BE2C (cell line): ENCODE measurements at regions not wholly inside any gene's neighbourhood (a gene's known extent, or its start where the extent isn't known, plus 50 kb on each side); places are given as distances from the start of the nearest gene placed in this dataset.
"Not testable (repeated sequence)": the region's sequence is repeated elsewhere in the genome, so short reads cannot be mapped to it uniquely, and the experiment has no call there.

Experiments
- DNase-seq: peaks from one replicate; pipeline ENCODE4 v3.0.0-alpha.2; 2020
- H3K27me3 ChIP-seq: fragments of 250-450 bp; sonication (Bioruptor Pico); 2 replicates; pipeline ENCODE4 v1.5.1; 2020; ENCODE audit warnings: mild to moderate bottlenecking
- H3K36me3 ChIP-seq: fragments of 250-450 bp; sonication (Bioruptor Pico); 2 replicates; pipeline ENCODE4 v1.5.1; 2020; ENCODE audit warnings: mild to moderate bottlenecking
- H3K4me1 ChIP-seq: fragments of 250-450 bp; sonication (Bioruptor Pico); 2 replicates; pipeline ENCODE4 v1.5.1; 2020
- H3K4me3 ChIP-seq: 2 replicates; pipeline ENCODE4 v1.5.1; 2011; ENCODE audit warnings: low read depth, low read length
- H3K9me3 ChIP-seq: fragments of 250-450 bp; sonication (Bioruptor Pico); 2 replicates; pipeline ENCODE4 v1.5.1; 2020
- TF ChIP-seq, protein P1 (sequence below): IDR thresholded peaks from 2 replicates; pipeline ENCODE4 v1.5.1; 2012; ENCODE audit warnings: mild to moderate bottlenecking, low read depth, low read length

GRCh38 chr6:170039156-170040114, 251.4 kb downstream of the DLL1 start:
- no peak for DNase-seq
- Histone ChIP-seq H3K9me3 (no peaks in the 10 kb centered on the region), H3K4me1 (no peaks in the 10 kb centered on the region), H3K4me3 (no peak overlapping the region), H3K36me3 (no peaks in the 10 kb centered on the region), H3K27me3 (no peaks in the 10 kb centered on the region)
- TF ChIP-seq, protein P1, sequence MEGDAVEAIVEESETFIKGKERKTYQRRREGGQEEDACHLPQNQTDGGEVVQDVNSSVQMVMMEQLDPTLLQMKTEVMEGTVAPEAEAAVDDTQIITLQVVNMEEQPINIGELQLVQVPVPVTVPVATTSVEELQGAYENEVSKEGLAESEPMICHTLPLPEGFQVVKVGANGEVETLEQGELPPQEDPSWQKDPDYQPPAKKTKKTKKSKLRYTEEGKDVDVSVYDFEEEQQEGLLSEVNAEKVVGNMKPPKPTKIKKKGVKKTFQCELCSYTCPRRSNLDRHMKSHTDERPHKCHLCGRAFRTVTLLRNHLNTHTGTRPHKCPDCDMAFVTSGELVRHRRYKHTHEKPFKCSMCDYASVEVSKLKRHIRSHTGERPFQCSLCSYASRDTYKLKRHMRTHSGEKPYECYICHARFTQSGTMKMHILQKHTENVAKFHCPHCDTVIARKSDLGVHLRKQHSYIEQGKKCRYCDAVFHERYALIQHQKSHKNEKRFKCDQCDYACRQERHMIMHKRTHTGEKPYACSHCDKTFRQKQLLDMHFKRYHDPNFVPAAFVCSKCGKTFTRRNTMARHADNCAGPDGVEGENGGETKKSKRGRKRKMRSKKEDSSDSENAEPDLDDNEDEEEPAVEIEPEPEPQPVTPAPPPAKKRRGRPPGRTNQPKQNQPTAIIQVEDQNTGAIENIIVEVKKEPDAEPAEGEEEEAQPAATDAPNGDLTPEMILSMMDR, result no peak

DNA sequence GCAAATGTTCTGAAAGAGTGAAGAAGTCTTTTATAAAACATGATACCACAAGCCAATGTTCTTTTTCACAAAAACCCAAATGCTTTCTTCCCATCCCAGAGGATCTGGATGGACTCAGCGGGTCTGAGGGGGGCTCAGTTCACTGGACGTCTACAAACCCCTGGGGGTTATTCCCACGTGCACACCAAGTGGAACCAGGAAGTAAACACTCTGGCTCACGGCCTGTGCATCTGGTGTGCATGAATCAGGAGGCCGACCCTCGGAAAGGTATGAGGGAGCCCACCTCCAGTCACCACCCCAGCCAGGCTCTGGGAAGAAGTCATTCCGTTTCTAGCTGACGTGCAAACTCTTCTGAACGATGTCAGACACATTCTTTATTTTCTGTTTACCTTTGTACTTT, 252.2 kb downstream of the DLL1 start:
- H3K27me3 ChIP-seq, result no peaks in the 10 kb centered on the region
- TF ChIP-seq, protein P1, result no peak
- no peaks in the 10 kb centered on the region for H3K4me1 ChIP-seq
- no peaks in the 10 kb centered on the region for H3K36me3 ChIP-seq
- H3K4me3 ChIP-seq, result no peak overlapping the region
- no peaks in the 10 kb centered on the region for H3K9me3 ChIP-seq
- DNase-seq, result no peak

GRCh38 chr6:170038251-170038650, 252.6 kb downstream of the DLL1 start:
- DNase-seq, result no peak
- TF ChIP-seq, protein P1, result no peak
- Histone ChIP-seq H3K4me1 (no peaks in the 10 kb centered on the region), H3K9me3 (no peaks in the 10 kb centered on the region), H3K4me3 (no peak overlapping the region), H3K27me3 (no peaks in the 10 kb centered on the region), H3K36me3 (no peaks in the 10 kb centered on the region)

- Histone ChIP-seq H3K36me3 (no peaks in the 10 kb centered on the region), H3K4me1 (no peaks in the 10 kb centered on the region), H3K4me3 (no peak overlapping the region), H3K9me3 (no peaks in the 10 kb centered on the region), H3K27me3 (no peaks in the 10 kb centered on the region)
- DNase-seq, result no peak
- TF ChIP-seq, protein P1, result no peak
Measured at GRCh38 chr6:170037541-170038250, 253.2 kb downstream of the DLL1 start.

- Histone ChIP-seq H3K4me3 (no peak overlapping the region), H3K36me3 (no peaks in the 10 kb centered on the region), H3K27me3 (no peaks in the 10 kb centered on the region), H3K9me3 (no peaks in the 10 kb centered on the region), H3K4me1 (no peaks in the 10 kb centered on the region)
- TF ChIP-seq, protein P1, result no peak
- DNase-seq, result no peak
Measured at GRCh38 chr6:170036916-170037315, 254.0 kb downstream of the DLL1 start.

GRCh38 chr6:170036367-170036766, 254.5 kb downstream of the DLL1 start:
- not testable (repeated sequence) for H3K36me3 ChIP-seq, DNase-seq, H3K4me3 ChIP-seq, H3K4me1 ChIP-seq, H3K27me3 ChIP-seq, H3K9me3 ChIP-seq
